Type B pancreatic cell (in vitro differentiated cells): ENCODE measurements at regions not wholly inside any gene's neighbourhood (a gene's known extent, or its start where the extent isn't known, plus 50 kb on each side); places are given as distances from the start of the nearest gene placed in this dataset.
"Not testable (repeated sequence)": the region's sequence is repeated elsewhere in the genome, so short reads cannot be mapped to it uniquely, and the experiment has no call there.

Source experiments
- DNase-seq: peaks from one replicate; pipeline ENCODE4 v3.0.0; 2021; ENCODE audit warnings: mixed read lengths; ENCODE audit not compliant: unreplicated experiment; ENCODE audit errors: extremely low spot score
- H3K27ac Mint-ChIP-seq: 2 replicates; pipeline ENCODE4 v1.8.0; 2021; ENCODE audit warnings: mild to moderate bottlenecking, mixed read lengths
- H3K27me3 Mint-ChIP-seq: 2 replicates; pipeline ENCODE4 v1.8.0; 2021; ENCODE audit warnings: mixed read lengths
- H3K36me3 Mint-ChIP-seq: 2 replicates; pipeline ENCODE4 v1.8.0; 2021; ENCODE audit warnings: mixed read lengths
- H3K4me1 Mint-ChIP-seq: one replicate; pipeline ENCODE4 v1.8.0; 2021; ENCODE audit warnings: mixed read lengths; ENCODE audit not compliant: unreplicated experiment
- H3K4me3 Mint-ChIP-seq: 2 replicates; pipeline ENCODE4 v1.8.0; 2021; ENCODE audit warnings: mild to moderate bottlenecking, mixed read lengths
- H3K9me3 Mint-ChIP-seq: 2 replicates; pipeline ENCODE4 v1.8.0; 2021; ENCODE audit warnings: mixed read lengths
- TF ChIP-seq, protein P1 (sequence below): fragments of 200-600 bp; sonication (generic); conservative IDR thresholded peaks from 2 replicates; pipeline ENCODE4 v1.5.0; 2021; ENCODE audit warnings: antibody characterized with exemption, mild to moderate bottlenecking

- Mint-ChIP-seq H3K4me3 (no peak overlapping the region), H3K27me3 (peaks cover 32% of the 10 kb centered on the region), H3K36me3 (no peaks in the 10 kb centered on the region), H3K27ac (no peak overlapping the region), H3K4me1 (peaks cover 12% of the 10 kb centered on the region), H3K9me3 (no peaks in the 10 kb centered on the region)
- DNase-seq = no peak
- TF ChIP-seq, protein P1, sequence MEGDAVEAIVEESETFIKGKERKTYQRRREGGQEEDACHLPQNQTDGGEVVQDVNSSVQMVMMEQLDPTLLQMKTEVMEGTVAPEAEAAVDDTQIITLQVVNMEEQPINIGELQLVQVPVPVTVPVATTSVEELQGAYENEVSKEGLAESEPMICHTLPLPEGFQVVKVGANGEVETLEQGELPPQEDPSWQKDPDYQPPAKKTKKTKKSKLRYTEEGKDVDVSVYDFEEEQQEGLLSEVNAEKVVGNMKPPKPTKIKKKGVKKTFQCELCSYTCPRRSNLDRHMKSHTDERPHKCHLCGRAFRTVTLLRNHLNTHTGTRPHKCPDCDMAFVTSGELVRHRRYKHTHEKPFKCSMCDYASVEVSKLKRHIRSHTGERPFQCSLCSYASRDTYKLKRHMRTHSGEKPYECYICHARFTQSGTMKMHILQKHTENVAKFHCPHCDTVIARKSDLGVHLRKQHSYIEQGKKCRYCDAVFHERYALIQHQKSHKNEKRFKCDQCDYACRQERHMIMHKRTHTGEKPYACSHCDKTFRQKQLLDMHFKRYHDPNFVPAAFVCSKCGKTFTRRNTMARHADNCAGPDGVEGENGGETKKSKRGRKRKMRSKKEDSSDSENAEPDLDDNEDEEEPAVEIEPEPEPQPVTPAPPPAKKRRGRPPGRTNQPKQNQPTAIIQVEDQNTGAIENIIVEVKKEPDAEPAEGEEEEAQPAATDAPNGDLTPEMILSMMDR = no peak
These were observed 361.5 kb downstream of the RRAGC start for GRCh38 chr1:38497921-38498656.

DNA sequence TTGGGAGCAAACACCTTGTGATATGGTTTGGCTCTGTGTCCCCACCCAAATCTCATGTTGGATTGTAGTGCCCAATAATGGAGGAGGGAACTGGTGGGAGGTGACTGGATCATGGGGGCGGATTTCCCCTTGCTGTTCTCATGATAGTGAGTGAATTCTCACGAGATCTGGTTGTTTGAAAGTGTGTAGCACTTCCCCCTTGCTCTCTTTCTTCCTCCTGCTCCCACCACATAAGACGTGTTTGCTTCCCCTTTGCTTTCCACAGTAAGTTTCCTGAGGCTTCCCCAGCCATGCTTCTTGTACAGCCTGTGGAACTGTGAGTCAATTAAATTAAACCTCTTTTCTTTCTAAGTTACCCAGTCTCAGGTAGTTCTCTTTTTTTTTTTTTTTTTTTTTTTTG lies 366.3 kb downstream of the RRAGC start:
- not testable (repeated sequence) for H3K27ac Mint-ChIP-seq

GRCh38 chr1:38489844-38490270 lies 369.7 kb downstream of the RRAGC start:
- Mint-ChIP-seq H3K4me3 (no peak overlapping the region), H3K27ac (no peak overlapping the region), H3K4me1 (peaks cover 12% of the 10 kb centered on the region), H3K27me3 (peaks cover 41% of the 10 kb centered on the region), H3K9me3 (no peaks in the 10 kb centered on the region), H3K36me3 (no peaks in the 10 kb centered on the region)
- no peak for DNase-seq
- TF ChIP-seq, protein P1 = peak; percentile 82

More for the DNA sequence above, 366.3 kb downstream of the RRAGC start:
- not testable (repeated sequence) for DNase-seq, H3K4me3 Mint-ChIP-seq, H3K9me3 Mint-ChIP-seq, H3K4me1 Mint-ChIP-seq, H3K36me3 Mint-ChIP-seq
- H3K27me3 Mint-ChIP-seq = peaks cover 19% of the 10 kb centered on the region

- Mint-ChIP-seq H3K4me3 (no peak overlapping the region), H3K27ac (no peak overlapping the region), H3K36me3 (no peaks in the 10 kb centered on the region), H3K4me1 (peaks cover 12% of the 10 kb centered on the region), H3K9me3 (no peaks in the 10 kb centered on the region), H3K27me3 (peaks cover 48% of the 10 kb centered on the region)
- TF ChIP-seq, protein P1 = no peak
- no peak for DNase-seq
These were observed 371.2 kb downstream of the RRAGC start for GRCh38 chr1:38488162-38488898.

DNA sequence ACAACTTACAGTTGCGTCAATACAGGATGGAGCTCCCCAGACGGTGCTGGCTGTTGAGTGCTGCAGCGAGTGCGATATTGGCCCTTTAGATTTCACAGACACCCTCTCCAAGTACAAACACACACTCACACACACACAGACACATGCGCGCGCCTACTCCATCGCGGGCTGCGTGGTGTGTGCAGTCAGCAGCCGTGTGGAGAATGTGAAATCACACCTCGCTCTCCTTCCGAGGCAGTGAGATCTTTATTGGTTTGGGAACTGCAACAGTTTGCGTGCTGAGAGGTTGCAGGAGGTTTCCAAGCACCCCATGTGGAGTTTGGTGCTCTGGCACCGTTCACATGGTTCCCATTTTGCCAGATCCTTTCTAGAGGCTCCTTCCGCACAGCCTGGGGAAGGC lies 372.2 kb downstream of the RRAGC start:
- no peaks in the 10 kb centered on the region for H3K36me3 Mint-ChIP-seq
- TF ChIP-seq, protein P1 = no peak
- no peak overlapping the region for H3K4me3 Mint-ChIP-seq
- DNase-seq = no peak
- H3K27me3 Mint-ChIP-seq = peaks cover 45% of the 10 kb centered on the region
- H3K9me3 Mint-ChIP-seq = no peaks in the 10 kb centered on the region
- H3K4me1 Mint-ChIP-seq = peaks cover 12% of the 10 kb centered on the region
- H3K27ac Mint-ChIP-seq = no peak overlapping the region

- Mint-ChIP-seq H3K4me3 (no peak overlapping the region), H3K36me3 (no peaks in the 10 kb centered on the region), H3K4me1 (peaks cover 12% of the 10 kb centered on the region), H3K9me3 (no peaks in the 10 kb centered on the region), H3K27me3 (peaks cover 46% of the 10 kb centered on the region), H3K27ac (no peak overlapping the region)
- DNase-seq = no peak
- TF ChIP-seq, protein P1 = no peak
These were observed 373.5 kb downstream of the RRAGC start for GRCh38 chr1:38486085-38486484.
